Gastroesophageal sphincter (tissue), 4 donors: ENCODE measurements at regions not wholly inside any gene's neighbourhood (a gene's known extent, or its start where the extent isn't known, plus 50 kb on each side); places are given as distances from the start of the nearest gene placed in this dataset.

Source experiments
- ATAC-seq: fragments of 150-250 bp; one replicate; pipeline ENCODE4 v1.9.1; 2016; ENCODE audit warnings: mild to moderate bottlenecking, moderate library complexity
- H3K27ac ChIP-seq, 4 donors: fragments of 200-600 bp; sonication (generic) in 3 of 4; 1 replicate in 3 of 4; 2 replicates in 1 of 4; pipeline ENCODE4 v1.5.1; 2016 to 2019
- H3K27me3 ChIP-seq: fragments of 200-600 bp; sonication (generic); one replicate; pipeline ENCODE4 v1.5.1; 2019
- H3K36me3 ChIP-seq, 2 donors: fragments of 200-600 bp; sonication (generic); one replicate each; pipeline ENCODE4 v1.5.1; 2019; ENCODE audit warnings: control low read depth in 1 of 2
- H3K4me1 ChIP-seq, 3 donors: fragments of 200-600 bp; sonication (generic); 1 replicate in 2 of 3; 2 replicates in 1 of 3; pipeline ENCODE4 v1.5.1; 2016 to 2019; ENCODE audit warnings: control low read depth in 2 of 3
- H3K4me3 ChIP-seq, 2 donors: fragments of 200-600 bp; sonication (generic); one replicate each; pipeline ENCODE4 v1.5.1; 2019; ENCODE audit warnings: mild to moderate bottlenecking in 1 of 2, moderate library complexity in 1 of 2
- H3K9me3 ChIP-seq, 3 donors: fragments of 200-600 bp; sonication (generic); one replicate each; pipeline ENCODE4 v1.5.1; 2017 to 2019; ENCODE audit warnings: control low read depth in 2 of 3
- EP300 ChIP-seq: sonication (generic); formaldehyde crosslinking; IDR thresholded peaks from one replicate; pipeline ENCODE4 v1.6.1; 2017; ENCODE audit warnings: antibody characterized with exemption, mild to moderate bottlenecking
- POLR2A ChIP-seq, 2 donors: fragments of 450-650 bp; IDR thresholded peaks; one replicate each; pipeline ENCODE4 v1.6.1; 2017; ENCODE audit warnings: antibody characterized with exemption in 2 of 2, mild to moderate bottlenecking in 2 of 2, moderate library complexity in 1 of 2
- POLR2AphosphoS5 ChIP-seq: sonication (generic); formaldehyde crosslinking; IDR thresholded peaks from one replicate; pipeline ENCODE4 v1.6.1; 2017; ENCODE audit warnings: antibody characterized with exemption
- WGBS, 2 donors: methylation state at CpG; one replicate each; pipeline ENCODE4 v1.1.5; 2018; ENCODE audit warnings: low coverage in 1 of 2; 5-methylcytosine and 5-hydroxymethylcytosine counted together
- TF ChIP-seq, protein P1 (sequence below), 4 experiments: fragments of 200-600 bp in 2 of 4; fragments of 450-650 bp in 2 of 4; sonication (generic) in 1 of 4; IDR thresholded peaks; one replicate each; pipeline ENCODE4 v1.5.1; 2017 to 2019; ENCODE audit warnings: antibody characterized with exemption in 4 of 4, mild to moderate bottlenecking in 2 of 4, moderate library complexity in 2 of 4

DNA sequence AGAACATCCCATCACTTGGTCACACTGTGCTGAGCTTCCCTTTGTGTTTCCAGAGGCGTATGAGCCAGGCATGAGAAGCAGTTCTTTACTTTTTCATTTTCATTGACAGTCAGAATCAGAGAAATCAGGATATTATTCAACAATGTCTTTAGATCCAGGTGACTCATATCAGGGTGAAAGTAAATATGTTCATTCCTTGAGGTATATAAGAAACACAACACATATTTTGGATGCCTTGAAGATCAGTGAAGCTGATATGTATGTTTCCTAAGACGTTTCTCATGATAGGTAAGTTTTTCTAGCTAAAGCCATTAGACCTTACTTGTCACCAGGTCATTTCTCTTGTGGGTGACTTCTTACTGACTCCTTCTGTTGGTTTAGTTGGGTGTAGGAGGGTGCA, 505.6 kb downstream of the CDH26 start:
- H3K27me3 ChIP-seq, result no peaks in the 10 kb centered on the region
- 38 to 45% methylated on average over 1 to 2 of the region's 2 CpGs for WGBS, 2 donors
- no peak overlapping the region for H3K4me3 ChIP-seq
- no peaks in the 10 kb centered on the region for H3K36me3 ChIP-seq
- H3K27ac ChIP-seq, result no peak overlapping the region
- no peak for ATAC-seq
- TF ChIP-seq POLR2A (IDR thresholded peaks at IDR 0.05), result no peak
- no peak for TF ChIP-seq EP300
- TF ChIP-seq, protein P1, sequence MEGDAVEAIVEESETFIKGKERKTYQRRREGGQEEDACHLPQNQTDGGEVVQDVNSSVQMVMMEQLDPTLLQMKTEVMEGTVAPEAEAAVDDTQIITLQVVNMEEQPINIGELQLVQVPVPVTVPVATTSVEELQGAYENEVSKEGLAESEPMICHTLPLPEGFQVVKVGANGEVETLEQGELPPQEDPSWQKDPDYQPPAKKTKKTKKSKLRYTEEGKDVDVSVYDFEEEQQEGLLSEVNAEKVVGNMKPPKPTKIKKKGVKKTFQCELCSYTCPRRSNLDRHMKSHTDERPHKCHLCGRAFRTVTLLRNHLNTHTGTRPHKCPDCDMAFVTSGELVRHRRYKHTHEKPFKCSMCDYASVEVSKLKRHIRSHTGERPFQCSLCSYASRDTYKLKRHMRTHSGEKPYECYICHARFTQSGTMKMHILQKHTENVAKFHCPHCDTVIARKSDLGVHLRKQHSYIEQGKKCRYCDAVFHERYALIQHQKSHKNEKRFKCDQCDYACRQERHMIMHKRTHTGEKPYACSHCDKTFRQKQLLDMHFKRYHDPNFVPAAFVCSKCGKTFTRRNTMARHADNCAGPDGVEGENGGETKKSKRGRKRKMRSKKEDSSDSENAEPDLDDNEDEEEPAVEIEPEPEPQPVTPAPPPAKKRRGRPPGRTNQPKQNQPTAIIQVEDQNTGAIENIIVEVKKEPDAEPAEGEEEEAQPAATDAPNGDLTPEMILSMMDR (IDR thresholded peaks at IDR 0.05), result no peak
- TF ChIP-seq POLR2AphosphoS5, result no peak
- no peaks in the 10 kb centered on the region for H3K4me1 ChIP-seq
- peaks cover 0 to 5% (median 0%) of the 10 kb centered on the region in 3 donors for H3K9me3 ChIP-seq

DNA sequence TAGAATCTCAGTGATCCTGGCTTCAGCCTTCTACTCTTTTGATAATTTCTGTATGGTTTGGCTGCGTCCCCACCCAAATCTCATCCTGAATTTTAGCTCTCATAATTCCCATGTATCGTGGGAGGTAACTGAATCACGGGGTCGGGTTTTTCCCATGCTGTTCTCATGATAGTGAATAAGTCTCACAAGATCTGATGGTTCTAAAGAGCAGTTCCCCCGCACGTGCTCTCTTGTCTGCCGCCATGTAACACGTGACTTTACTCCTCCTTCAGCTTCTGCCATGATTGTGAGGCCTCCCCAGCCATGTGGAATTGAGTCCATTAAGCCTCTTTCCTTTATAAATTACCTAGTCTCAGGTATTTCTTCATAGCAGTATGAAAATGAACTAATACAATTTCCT, 507.2 kb downstream of the CDH26 start:
- Histone ChIP-seq H3K4me3 (no peak overlapping the region), H3K27ac (no peak overlapping the region), H3K36me3 (no peaks in the 10 kb centered on the region), H3K27me3 (no peaks in the 10 kb centered on the region), H3K4me1 (no peaks in the 10 kb centered on the region), H3K9me3 (peaks cover 0 to 5% (median 0%) of the 10 kb centered on the region in 3 donors)
- 73 to 84% methylated on average over 3 to 6 of the region's 8 CpGs for WGBS, 2 donors
- ATAC-seq, result no peak
- no peak for TF ChIP-seq EP300
- TF ChIP-seq POLR2A (IDR thresholded peaks at IDR 0.05), result no peak
- no peak for TF ChIP-seq POLR2AphosphoS5
- TF ChIP-seq, protein P1 (IDR thresholded peaks at IDR 0.05), result no peak

DNA sequence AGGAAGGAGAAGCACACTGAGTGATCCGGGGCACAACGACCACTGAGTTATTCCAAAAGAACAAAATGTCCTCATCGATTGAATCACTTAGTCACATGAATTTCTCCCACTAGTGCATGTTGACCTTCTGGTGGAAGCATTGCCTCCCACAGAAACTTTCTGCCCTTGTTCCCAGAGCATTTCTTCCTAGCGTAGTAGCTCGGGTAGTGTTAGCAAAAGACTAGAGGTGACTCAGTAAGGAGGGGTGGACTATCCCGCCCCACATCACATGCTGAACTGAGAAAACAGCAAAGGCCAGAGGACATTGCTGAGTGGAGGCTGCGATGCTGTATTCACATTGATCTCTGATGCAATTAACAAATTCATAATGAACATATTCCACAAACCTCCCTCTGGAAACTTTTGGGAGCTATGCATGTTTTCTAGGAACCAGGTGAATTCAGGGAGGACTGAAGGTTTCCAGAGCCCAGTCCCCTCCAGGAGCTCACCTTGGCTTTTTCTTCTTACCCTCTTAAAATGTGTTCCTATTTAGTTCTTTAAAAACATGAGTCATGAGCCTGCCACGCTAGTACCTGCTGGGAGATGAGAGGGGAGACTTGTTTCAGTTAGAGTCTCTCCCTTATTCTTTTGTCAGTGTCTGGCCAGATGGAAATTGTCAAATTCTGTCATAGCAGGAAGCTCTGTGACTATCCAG, 507.9 kb downstream of the CDH26 start:
- TF ChIP-seq POLR2AphosphoS5 (no peak), EP300 (no peak), POLR2A (IDR thresholded peaks at IDR 0.05) (no peak)
- TF ChIP-seq, protein P1 (IDR thresholded peaks at IDR 0.05), result no peak
- H3K27ac ChIP-seq, result no peak overlapping the region
- H3K4me1 ChIP-seq, result no peaks in the 10 kb centered on the region
- no peak overlapping the region for H3K4me3 ChIP-seq
- H3K27me3 ChIP-seq, result no peaks in the 10 kb centered on the region
- ATAC-seq, result no peak
- H3K36me3 ChIP-seq, result no peaks in the 10 kb centered on the region
- 73 to 83% methylated on average over 5 to 7 of the region's 8 CpGs for WGBS, 2 donors
- peaks cover 0 to 2% (median 0%) of the 10 kb centered on the region in 3 donors for H3K9me3 ChIP-seq

DNA sequence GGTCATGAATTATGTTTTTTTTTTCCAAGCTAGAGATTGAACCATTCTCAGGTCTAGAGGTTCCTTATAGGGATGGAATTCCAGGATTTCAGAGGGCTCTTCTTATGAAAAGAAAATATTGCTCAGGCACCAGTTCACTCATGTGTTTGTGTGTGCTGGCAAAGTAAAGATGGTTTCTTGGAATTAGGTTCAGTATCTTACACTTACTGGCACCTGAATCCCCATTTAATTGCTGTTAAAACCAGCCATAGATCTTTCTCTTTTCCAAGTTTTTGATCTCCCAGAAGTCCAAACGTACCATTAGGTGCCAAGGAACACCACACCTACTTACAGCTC, 508.4 kb downstream of the CDH26 start:
- Histone ChIP-seq H3K27ac (no peak overlapping the region), H3K4me1 (no peaks in the 10 kb centered on the region), H3K9me3 (no peaks in the 10 kb centered on the region), H3K36me3 (no peaks in the 10 kb centered on the region), H3K4me3 (no peak overlapping the region), H3K27me3 (peaks cover 2% of the 10 kb centered on the region)
- ATAC-seq, result no peak
- WGBS, 2 donors, result 13% methylated on average over 1 of the region's 1 CpG; no CpG with 5 or more reads in 1 of the 2 donors
- TF ChIP-seq EP300, result no peak
- no peak for TF ChIP-seq POLR2A (IDR thresholded peaks at IDR 0.05)
- TF ChIP-seq, protein P1 (IDR thresholded peaks at IDR 0.05), result no peak
- no peak for TF ChIP-seq POLR2AphosphoS5

DNA sequence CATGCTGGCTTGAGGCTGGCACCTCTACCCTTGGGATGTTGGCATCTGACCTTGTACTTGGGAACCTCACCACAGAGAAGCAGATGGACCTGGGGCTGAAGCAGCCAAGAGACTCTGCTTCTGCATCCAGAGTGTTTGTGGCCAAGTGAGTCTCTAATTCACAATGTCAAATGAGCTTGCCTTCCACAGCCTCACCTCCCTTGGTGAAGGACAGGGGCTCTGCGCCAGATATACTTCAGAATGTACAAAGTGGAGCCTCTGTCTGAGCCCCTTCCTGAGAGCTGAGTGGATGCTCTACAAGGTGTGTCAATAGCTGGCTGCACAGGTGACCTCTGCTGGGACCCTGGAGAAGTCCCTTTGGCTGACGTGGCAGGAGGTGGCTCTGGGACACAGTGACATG, 508.9 kb downstream of the CDH26 start:
- Histone ChIP-seq H3K4me1 (no peaks in the 10 kb centered on the region), H3K27me3 (peaks cover 7% of the 10 kb centered on the region), H3K9me3 (no peaks in the 10 kb centered on the region), H3K27ac (no peak overlapping the region), H3K4me3 (no peak overlapping the region), H3K36me3 (no peaks in the 10 kb centered on the region)
- TF ChIP-seq POLR2AphosphoS5 (no peak), POLR2A (IDR thresholded peaks at IDR 0.05) (no peak), EP300 (no peak)
- TF ChIP-seq, protein P1 (IDR thresholded peaks at IDR 0.05), result no peak
- 100% methylated on average over 1 of the region's 2 CpGs; no CpG with 5 or more reads in 1 of the 2 donors for WGBS, 2 donors
- no peak for ATAC-seq
